HepG2 (cell line): ENCODE measurements at regions not wholly inside any gene's neighbourhood (a gene's known extent, or its start where the extent isn't known, plus 50 kb on each side); places are given as distances from the start of the nearest gene placed in this dataset.

ENCODE experiments used
- ATF4 ChIP-seq, 2 experiments: fragments of 450-650 bp in 1 of 2; sonication (generic) in 1 of 2; formaldehyde crosslinking; IDR thresholded peaks; 2 replicates each; pipeline versions ENCODE4 v1.5.0 to v1.8.0; 2020 to 2022; ENCODE audit warnings: mild to moderate bottlenecking in 1 of 2, missing genetic modification reagents in 1 of 2
- CHCHD3 ChIP-seq: sonication (generic); formaldehyde crosslinking; IDR thresholded peaks from 2 replicates; pipeline ENCODE4 v1.8.0; 2022; ENCODE audit warnings: mild to moderate bottlenecking, missing genetic modification reagents, moderate library complexity
- DMAP1 ChIP-seq: IDR thresholded peaks from 2 replicates; pipeline ENCODE4 v1.6.1; 2016
- DNMT3B ChIP-seq: conservative IDR thresholded peaks from 2 replicates; pipeline ENCODE4 v1.6.1; 2016; ENCODE audit warnings: missing biosample characterization, control low read depth
- FOXK2 ChIP-seq: fragments of 450-650 bp; IDR thresholded peaks from 2 replicates; pipeline ENCODE4 v1.6.1; 2016
- HOMEZ ChIP-seq: IDR thresholded peaks from 2 replicates; pipeline ENCODE4 v1.6.1; 2016; ENCODE audit warnings: low read depth
- MBD4 ChIP-seq: IDR thresholded peaks from 2 replicates; pipeline ENCODE4 v1.6.1; 2012; ENCODE audit warnings: low read length, inconsistent platforms, borderline replicate concordance
- MEIS1 ChIP-seq: sonication (generic); formaldehyde crosslinking; IDR thresholded peaks from 2 replicates; pipeline ENCODE4 v1.9.0; 2021; ENCODE audit warnings: mild to moderate bottlenecking, missing genetic modification reagents, moderate library complexity, borderline replicate concordance
- POLR2A ChIP-seq, 2 experiments: IDR thresholded peaks; 2 replicates each; pipeline ENCODE4 v1.6.1; 2011; ENCODE audit warnings: low read depth in 2 of 2, low read length in 2 of 2, mild to moderate bottlenecking in 1 of 2, moderate library complexity in 1 of 2; ENCODE audit not compliant: insufficient read depth in 1 of 2
- RXRB ChIP-seq: IDR thresholded peaks from 2 replicates; pipeline ENCODE4 v1.6.1; 2016; ENCODE audit warnings: borderline replicate concordance, missing genetic modification reagents, missing compliant biosample characterization
- SMC3 ChIP-seq: IDR thresholded peaks from 2 replicates; pipeline ENCODE4 v1.6.1; 2011; ENCODE audit warnings: low read length, improper control_type of control experiment
- SMYD3 ChIP-seq: sonication (generic); formaldehyde crosslinking; IDR thresholded peaks from 2 replicates; pipeline ENCODE4 v1.8.1; 2023; ENCODE audit warnings: mild to moderate bottlenecking, missing genetic modification reagents
- SP5 ChIP-seq: IDR thresholded peaks from 2 replicates; pipeline ENCODE4 v1.6.1; 2016; ENCODE audit warnings: low read depth, borderline replicate concordance
- TBL1XR1 ChIP-seq: fragments of 150-350 bp; IDR thresholded peaks from 2 replicates; pipeline ENCODE4 v1.6.1; 2014; ENCODE audit warnings: borderline replicate concordance, low read length; ENCODE audit not compliant: partially characterized antibody
- TBX2 ChIP-seq: sonication (generic); formaldehyde crosslinking; IDR thresholded peaks from 2 replicates; pipeline ENCODE4 v1.5.0; 2020; ENCODE audit warnings: missing genetic modification reagents, mild to moderate bottlenecking, borderline replicate concordance
- ZC3H4 ChIP-seq: sonication (generic); formaldehyde crosslinking; IDR thresholded peaks from 2 replicates; pipeline ENCODE4 v1.4.0; 2020; ENCODE audit warnings: missing genetic modification reagents, borderline replicate concordance
- ZGPAT ChIP-seq: IDR thresholded peaks from 2 replicates; pipeline ENCODE4 v1.6.1; 2016; ENCODE audit warnings: mild to moderate bottlenecking
- ZNF264 ChIP-seq: sonication (generic); formaldehyde crosslinking; IDR thresholded peaks from 2 replicates; pipeline ENCODE4 v1.4.0; 2020; ENCODE audit warnings: missing genetic modification reagents
- ZNF484 ChIP-seq: sonication (generic); formaldehyde crosslinking; IDR thresholded peaks from 2 replicates; pipeline ENCODE4 v1.5.1; 2020; ENCODE audit warnings: mild to moderate bottlenecking, low read depth, missing genetic modification reagents, borderline replicate concordance
- ZNF501 ChIP-seq: sonication (generic); formaldehyde crosslinking; IDR thresholded peaks from 2 replicates; pipeline ENCODE4 v1.5.1; 2020; ENCODE audit warnings: mild to moderate bottlenecking, moderate library complexity, missing genetic modification reagents
- ZNF761 ChIP-seq: sonication (generic); formaldehyde crosslinking; conservative IDR thresholded peaks from 2 replicates; pipeline ENCODE4 v1.4.0; 2020; ENCODE audit warnings: mild to moderate bottlenecking, missing genetic modification reagents
- ZNF784 ChIP-seq: sonication (generic); formaldehyde crosslinking; IDR thresholded peaks from 2 replicates; pipeline ENCODE4 v1.5.1; 2020; ENCODE audit warnings: missing genetic modification reagents, mild to moderate bottlenecking, borderline replicate concordance
- ZSCAN31 ChIP-seq: sonication (generic); formaldehyde crosslinking; IDR thresholded peaks from 2 replicates; pipeline ENCODE4 v1.5.0; 2020; ENCODE audit warnings: low read depth, mild to moderate bottlenecking, missing genetic modification reagents
- ZXDC ChIP-seq: sonication (generic); formaldehyde crosslinking; IDR thresholded peaks from 2 replicates; pipeline ENCODE4 v1.5.0; 2020; ENCODE audit warnings: mild to moderate bottlenecking, missing genetic modification reagents

GRCh38 chr4:124530464-124531077 is 182.0 kb downstream of the ANKRD50 start (continued):
- TF ChIP-seq CHCHD3 (CRISPR knock-in tag) (no peak), ZXDC (CRISPR knock-in tag) (no peak), ATF4 (CRISPR knock-in tag; IDR thresholded peaks at IDR 0.05) (peak in 1 of 2 experiments; percentile 90; a peak in 2 of 4 replicates), FOXK2 (peak; percentile 71), TBX2 (peak; percentile 86), ZGPAT (CRISPR knock-in tag) (peak; percentile 97), MBD4 (peak; percentile 63; the same call in 1 of the 2 replicates), DNMT3B (CRISPR knock-in tag) (0 out of 2 replicates have a peak, but pooled peaks have one; percentile 80), ZNF784 (CRISPR knock-in tag) (no peak), ZC3H4 (no peak), MEIS1 (peak; percentile 60; the same call in 1 of the 2 replicates), HOMEZ (CRISPR knock-in tag) (peak; percentile 100), POLR2A (IDR thresholded peaks at IDR 0.05; ENCODE audit: insufficient read depth in 1 of 2, low read depth in 2 of 2, low read length in 2 of 2) (peak in 1 of 2 experiments; percentile 65; a peak in 1 of 4 replicates), SMYD3 (CRISPR knock-in tag) (0 out of 2 replicates have a peak, but pooled peaks have one; percentile 53), SMC3 (peak; percentile 26), RXRB (CRISPR knock-in tag) (peak; percentile 92), ZNF501 (CRISPR knock-in tag) (peak; percentile 30; the same call in 1 of the 2 replicates), SP5 (CRISPR knock-in tag) (peak; percentile 64; the same call in 1 of the 2 replicates), ZSCAN31 (CRISPR knock-in tag) (no peak), TBL1XR1 (peak; percentile 66), DMAP1 (peak; percentile 77), ZNF761 (CRISPR knock-in tag) (no peak), ZNF484 (CRISPR knock-in tag) (no peak), ZNF264 (peak; percentile 73; the same call in 1 of the 2 replicates)
